ENCODE measurements at regions not wholly inside any gene's neighbourhood (a gene's known extent, or its start where the extent isn't known, plus 50 kb on each side); places are given as distances from the start of the nearest gene placed in this dataset.

GRCh38 chr11:81492923-81493445, 1240.7 kb downstream of the FAM181B start:
- TF ChIP-seq CTCF (IDR thresholded peaks at IDR 0.05) (no peak), POLR2A (IDR thresholded peaks at IDR 0.05) (no peak), EP300 (IDR thresholded peaks at IDR 0.05) (no peak)
